HPDE6-E6E7 (cell line): ENCODE measurements at regions not wholly inside any gene's neighbourhood (a gene's known extent, or its start where the extent isn't known, plus 50 kb on each side); places are given as distances from the start of the nearest gene placed in this dataset.
"Not testable (repeated sequence)": the region's sequence is repeated elsewhere in the genome, so short reads cannot be mapped to it uniquely, and the experiment has no call there.

Source experiments
- DNase-seq: peaks from one replicate; pipeline ENCODE4 v3.0.0; 2011; ENCODE audit warnings: missing footprints; ENCODE audit errors: extremely low spot score

GRCh38 chr1:80341021-80341420, 1334.5 kb upstream of the ADGRL4 start:
- no peak for DNase-seq

- DNase-seq, result no peak
These were observed 1311.6 kb upstream of the ADGRL4 start for GRCh38 chr1:80318108-80318507.

GRCh38 chr1:80310703-80311245, 1304.2 kb upstream of the ADGRL4 start:
- DNase-seq, result no peak

GRCh38 chr1:80305466-80305865, 1298.9 kb upstream of the ADGRL4 start:
- DNase-seq, result no peak

- no peak for DNase-seq
These were observed 1287.3 kb upstream of the ADGRL4 start for GRCh38 chr1:80293818-80294217.

GRCh38 chr1:80288750-80289149, 1282.2 kb upstream of the ADGRL4 start:
- not testable (repeated sequence) for DNase-seq

GRCh38 chr1:80282536-80282935, 1276.0 kb upstream of the ADGRL4 start:
- DNase-seq, result no peak

GRCh38 chr1:80278936-80279335, 1272.4 kb upstream of the ADGRL4 start:
- DNase-seq, result no peak

- DNase-seq, result no peak
These were observed 1267.7 kb upstream of the ADGRL4 start for GRCh38 chr1:80274256-80274655.

GRCh38 chr1:80272495-80272894, 1266.0 kb upstream of the ADGRL4 start:
- DNase-seq, result no peak

GRCh38 chr1:80258659-80259058, 1252.1 kb upstream of the ADGRL4 start:
- no peak for DNase-seq

- DNase-seq, result no peak
These were observed 1245.1 kb upstream of the ADGRL4 start for GRCh38 chr1:80251591-80251990.

- DNase-seq, result no peak
These were observed 1244.6 kb upstream of the ADGRL4 start for GRCh38 chr1:80251171-80251570.

- no peak for DNase-seq
These were observed 1244.1 kb upstream of the ADGRL4 start for GRCh38 chr1:80250573-80251168.

GRCh38 chr1:80249699-80250098, 1243.2 kb upstream of the ADGRL4 start:
- DNase-seq, result no peak

- DNase-seq, result no peak
These were observed 1242.4 kb upstream of the ADGRL4 start for GRCh38 chr1:80248886-80249285.

GRCh38 chr1:80245813-80246212, 1239.3 kb upstream of the ADGRL4 start:
- DNase-seq, result no peak

GRCh38 chr1:80244372-80244771, 1237.8 kb upstream of the ADGRL4 start:
- DNase-seq, result no peak

GRCh38 chr1:80241566-80241965, 1235.0 kb upstream of the ADGRL4 start:
- no peak for DNase-seq

GRCh38 chr1:80225510-80225909, 1219.0 kb upstream of the ADGRL4 start:
- DNase-seq, result no peak

- no peak for DNase-seq
These were observed 1214.8 kb upstream of the ADGRL4 start for GRCh38 chr1:80221319-80221718.

GRCh38 chr1:80218112-80218511, 1211.6 kb upstream of the ADGRL4 start:
- peak; percentile 7 for DNase-seq

- DNase-seq, result peak; percentile 25
These were observed 1211.0 kb upstream of the ADGRL4 start for GRCh38 chr1:80217377-80217986.
